Testis (tissue), 2 donors: ENCODE measurements at regions not wholly inside any gene's neighbourhood (a gene's known extent, or its start where the extent isn't known, plus 50 kb on each side); places are given as distances from the start of the nearest gene placed in this dataset.
"Not testable (repeated sequence)": the region's sequence is repeated elsewhere in the genome, so short reads cannot be mapped to it uniquely, and the experiment has no call there.

ENCODE experiments used
- CTCF ChIP-seq, 3 experiments: fragments of 450-650 bp in 2 of 3; fragments of 200-600 bp in 1 of 3; sonication (generic) in 1 of 3; IDR thresholded peaks; one replicate each; pipeline ENCODE4 v1.5.1; 2016 to 2019; ENCODE audit warnings: antibody characterized with exemption in 3 of 3, mild to moderate bottlenecking in 2 of 3, moderate library complexity in 1 of 3
- POLR2A ChIP-seq: fragments of 450-650 bp; IDR thresholded peaks from one replicate; pipeline ENCODE4 v1.6.1; 2017; ENCODE audit warnings: antibody characterized with exemption, mild to moderate bottlenecking, moderate library complexity

DNA sequence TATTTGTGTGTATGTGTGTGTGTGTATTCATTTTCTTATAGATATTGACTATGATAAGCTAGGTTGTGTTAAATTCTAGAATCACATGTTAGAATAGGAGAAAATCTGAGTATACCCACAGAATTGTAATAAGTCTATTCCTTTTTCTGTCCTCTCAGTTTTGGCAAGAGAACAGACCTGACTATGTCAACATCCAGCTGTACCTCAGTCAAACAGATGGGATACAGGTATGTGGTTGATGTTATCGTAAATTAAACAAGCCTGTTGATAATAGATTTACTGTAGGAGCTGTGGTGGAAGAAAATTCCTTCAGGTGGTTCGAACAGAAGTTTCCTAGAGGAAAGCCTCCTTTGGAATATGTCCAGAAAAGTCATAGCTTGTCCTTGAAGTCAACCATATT lies 160.2 kb upstream of the FOLH1 start:
- TF ChIP-seq CTCF (IDR thresholded peaks at IDR 0.05); POLR2A: not testable (repeated sequence)
